ENCODE measurements at regions not wholly inside any gene's neighbourhood (a gene's known extent, or its start where the extent isn't known, plus 50 kb on each side); places are given as distances from the start of the nearest gene placed in this dataset.

- no peak overlapping the region for H2BK12ac ChIP-seq (ENCODE audit: low read length)
- no CpG with 5 or more reads among the region's 3 CpGs for WGBS (ENCODE audit: extremely low coverage, insufficient coverage, insufficient read length)
- H3K79me2 ChIP-seq (ENCODE audit: control insufficient read depth, insufficient read depth, low read length, poor library complexity) = no peaks in the 10 kb centered on the region
- H3K18ac ChIP-seq (ENCODE audit: low read length) = no peak overlapping the region
- H3K27me3 ChIP-seq (ENCODE audit: insufficient read depth, low read length) = no peaks in the 10 kb centered on the region
- no peak overlapping the region for H3K14ac ChIP-seq (ENCODE audit: low read length)
- H3K79me1 ChIP-seq (ENCODE audit: low read length) = no peaks in the 10 kb centered on the region
- no peak overlapping the region for H2BK120ac ChIP-seq (ENCODE audit: insufficient read depth, low read length, poor library complexity)
- H4K91ac ChIP-seq (ENCODE audit: low read depth, low read length) = no peak overlapping the region
- H3K4ac ChIP-seq (ENCODE audit: low read depth, low read length) = no peak overlapping the region
- no peak overlapping the region for H3K9ac ChIP-seq (ENCODE audit: low read length)
- no peak overlapping the region for H4K8ac ChIP-seq (ENCODE audit: low read depth, low read length)
- no peak overlapping the region for H3K4me3 ChIP-seq (ENCODE audit: low read depth, low read length)
- no peak overlapping the region for H4K12ac ChIP-seq (ENCODE audit: low read depth, low read length)
- no peaks in the 10 kb centered on the region for H3K36me3 ChIP-seq (ENCODE audit: control insufficient read depth in 1 of 2, insufficient read depth in 2 of 2, low read length in 2 of 2)
- DNase-seq = peak in 1 of 2 donors; percentile 2
- no peak overlapping the region for H2AK5ac ChIP-seq (ENCODE audit: low read length)
- no peak overlapping the region for H3K23ac ChIP-seq (ENCODE audit: low read length)
- H3K27ac ChIP-seq (ENCODE audit: low read depth, low read length) = peak overlapping the region; percentile 41
- H3K9me3 ChIP-seq (ENCODE audit: insufficient read depth, low read depth, low read length) = no peaks in the 10 kb centered on the region
- no peak overlapping the region for H2BK5ac ChIP-seq (ENCODE audit: low read depth, low read length, poor library complexity)
- H2AFZ ChIP-seq (ENCODE audit: insufficient read depth, low read length, poor library complexity) = no peak overlapping the region
- H3K4me1 ChIP-seq (ENCODE audit: control insufficient read depth in 1 of 2, insufficient read depth in 2 of 2, low read length in 2 of 2) = peaks cover 0 to 4% of the 10 kb centered on the region in 2 experiments
- peak overlapping the region; percentile 23 for H3K4me2 ChIP-seq (ENCODE audit: low read length)
Measured at GRCh38 chr3:144295613-144296012, 324.0 kb downstream of the DIPK2A start.

GRCh38 chr3:144296808-144297207 lies 325.2 kb downstream of the DIPK2A start:
- H3K14ac ChIP-seq (ENCODE audit: low read length) = no peak overlapping the region
- H4K12ac ChIP-seq (ENCODE audit: low read depth, low read length) = no peak overlapping the region
- H2BK5ac ChIP-seq (ENCODE audit: low read depth, low read length, poor library complexity) = no peak overlapping the region
- H3K79me1 ChIP-seq (ENCODE audit: low read length) = no peaks in the 10 kb centered on the region
- H3K27ac ChIP-seq (ENCODE audit: low read depth, low read length) = no peak overlapping the region
- H3K4ac ChIP-seq (ENCODE audit: low read depth, low read length) = no peak overlapping the region
- no peak overlapping the region for H3K4me3 ChIP-seq (ENCODE audit: low read depth, low read length)
- no peak overlapping the region for H3K18ac ChIP-seq (ENCODE audit: low read length)
- no peaks in the 10 kb centered on the region for H3K27me3 ChIP-seq (ENCODE audit: insufficient read depth, low read length)
- H2BK12ac ChIP-seq (ENCODE audit: low read length) = no peak overlapping the region
- DNase-seq = no peak
- no peak overlapping the region for H2AFZ ChIP-seq (ENCODE audit: insufficient read depth, low read length, poor library complexity)
- no peaks in the 10 kb centered on the region for H3K9me3 ChIP-seq (ENCODE audit: insufficient read depth, low read depth, low read length)
- no peak overlapping the region for H4K8ac ChIP-seq (ENCODE audit: low read depth, low read length)
- no peak overlapping the region for H2AK5ac ChIP-seq (ENCODE audit: low read length)
- no peaks in the 10 kb centered on the region for H3K79me2 ChIP-seq (ENCODE audit: control insufficient read depth, insufficient read depth, low read length, poor library complexity)
- H2BK120ac ChIP-seq (ENCODE audit: insufficient read depth, low read length, poor library complexity) = no peak overlapping the region
- H3K36me3 ChIP-seq (ENCODE audit: control insufficient read depth in 1 of 2, insufficient read depth in 2 of 2, low read length in 2 of 2) = peaks cover 0 to under 1% of the 10 kb centered on the region in 2 experiments
- H3K23ac ChIP-seq (ENCODE audit: low read length) = no peak overlapping the region
- no peak overlapping the region for H3K9ac ChIP-seq (ENCODE audit: low read length)
- no peak overlapping the region for H4K91ac ChIP-seq (ENCODE audit: low read depth, low read length)
- H3K4me1 ChIP-seq (ENCODE audit: control insufficient read depth in 1 of 2, insufficient read depth in 2 of 2, low read length in 2 of 2) = peaks cover 0 to 4% of the 10 kb centered on the region in 2 experiments
- no peak overlapping the region for H3K4me2 ChIP-seq (ENCODE audit: low read length)

- H2AK5ac ChIP-seq (ENCODE audit: low read length) = no peak overlapping the region
- H3K27ac ChIP-seq (ENCODE audit: low read depth, low read length) = no peak overlapping the region
- H3K4me1 ChIP-seq (ENCODE audit: control insufficient read depth in 1 of 2, insufficient read depth in 2 of 2, low read length in 2 of 2) = no peaks in the 10 kb centered on the region
- no peak for DNase-seq
- no peak overlapping the region for H3K4ac ChIP-seq (ENCODE audit: low read depth, low read length)
- H4K12ac ChIP-seq (ENCODE audit: low read depth, low read length) = no peak overlapping the region
- no peak overlapping the region for H4K91ac ChIP-seq (ENCODE audit: low read depth, low read length)
- H2BK5ac ChIP-seq (ENCODE audit: low read depth, low read length, poor library complexity) = no peak overlapping the region
- H3K23ac ChIP-seq (ENCODE audit: low read length) = no peak overlapping the region
- no peak overlapping the region for H3K18ac ChIP-seq (ENCODE audit: low read length)
- H3K4me2 ChIP-seq (ENCODE audit: low read length) = no peak overlapping the region
- peaks cover 0 to 2% of the 10 kb centered on the region in 2 experiments for H3K36me3 ChIP-seq (ENCODE audit: control insufficient read depth in 1 of 2, insufficient read depth in 2 of 2, low read length in 2 of 2)
- H3K9ac ChIP-seq (ENCODE audit: low read length) = no peak overlapping the region
- no peak overlapping the region for H2BK12ac ChIP-seq (ENCODE audit: low read length)
- H3K4me3 ChIP-seq (ENCODE audit: low read depth, low read length) = no peak overlapping the region
- H3K79me2 ChIP-seq (ENCODE audit: control insufficient read depth, insufficient read depth, low read length, poor library complexity) = no peaks in the 10 kb centered on the region
- H3K27me3 ChIP-seq (ENCODE audit: insufficient read depth, low read length) = no peaks in the 10 kb centered on the region
- no peak overlapping the region for H2AFZ ChIP-seq (ENCODE audit: insufficient read depth, low read length, poor library complexity)
- H3K79me1 ChIP-seq (ENCODE audit: low read length) = no peaks in the 10 kb centered on the region
- no peak overlapping the region for H3K14ac ChIP-seq (ENCODE audit: low read length)
- peaks cover 3% of the 10 kb centered on the region for H3K9me3 ChIP-seq (ENCODE audit: insufficient read depth, low read depth, low read length)
- no peak overlapping the region for H4K8ac ChIP-seq (ENCODE audit: low read depth, low read length)
- WGBS (ENCODE audit: extremely low coverage, insufficient coverage, insufficient read length) = no CpG with 5 or more reads among the region's 1 CpG
- no peak overlapping the region for H2BK120ac ChIP-seq (ENCODE audit: insufficient read depth, low read length, poor library complexity)
Measured at GRCh38 chr3:144301863-144302262, 330.2 kb downstream of the DIPK2A start.

GRCh38 chr3:144307951-144308350 lies 336.3 kb downstream of the DIPK2A start:
- Histone ChIP-seq H3K14ac (ENCODE audit: low read length) (no peak overlapping the region), H3K27me3 (ENCODE audit: insufficient read depth, low read length) (no peaks in the 10 kb centered on the region), H3K27ac (ENCODE audit: low read depth, low read length) (no peak overlapping the region), H3K18ac (ENCODE audit: low read length) (no peak overlapping the region), H2BK12ac (ENCODE audit: low read length) (no peak overlapping the region), H3K79me1 (ENCODE audit: low read length) (no peaks in the 10 kb centered on the region), H4K12ac (ENCODE audit: low read depth, low read length) (no peak overlapping the region), H3K4ac (ENCODE audit: low read depth, low read length) (no peak overlapping the region), H3K36me3 (ENCODE audit: control insufficient read depth in 1 of 2, insufficient read depth in 2 of 2, low read length in 2 of 2) (no peaks in the 10 kb centered on the region), H2AK5ac (ENCODE audit: low read length) (no peak overlapping the region), H4K91ac (ENCODE audit: low read depth, low read length) (no peak overlapping the region), H2AFZ (ENCODE audit: insufficient read depth, low read length, poor library complexity) (no peak overlapping the region), H4K8ac (ENCODE audit: low read depth, low read length) (no peak overlapping the region), H3K4me3 (ENCODE audit: low read depth, low read length) (no peak overlapping the region), H2BK5ac (ENCODE audit: low read depth, low read length, poor library complexity) (no peak overlapping the region), H3K9me3 (ENCODE audit: insufficient read depth, low read depth, low read length) (peaks cover 3% of the 10 kb centered on the region), H3K4me2 (ENCODE audit: low read length) (no peak overlapping the region), H3K4me1 (ENCODE audit: control insufficient read depth in 1 of 2, insufficient read depth in 2 of 2, low read length in 2 of 2) (no peaks in the 10 kb centered on the region), H3K79me2 (ENCODE audit: control insufficient read depth, insufficient read depth, low read length, poor library complexity) (no peaks in the 10 kb centered on the region), H3K9ac (ENCODE audit: low read length) (no peak overlapping the region), H3K23ac (ENCODE audit: low read length) (no peak overlapping the region), H2BK120ac (ENCODE audit: insufficient read depth, low read length, poor library complexity) (no peak overlapping the region)
- no peak for DNase-seq
- WGBS (ENCODE audit: extremely low coverage, insufficient coverage, insufficient read length) = no CpG with 5 or more reads among the region's 3 CpGs
